Nephron progenitor cell (in vitro differentiated cells): ENCODE measurements at regions not wholly inside any gene's neighbourhood (a gene's known extent, or its start where the extent isn't known, plus 50 kb on each side); places are given as distances from the start of the nearest gene placed in this dataset.
A peak's percentile ranks its signal among the peaks of the same experiment; 100 is the strongest.

Experiments
- DNase-seq: peaks from one replicate; pipeline ENCODE4 v3.0.0; 2021
- H3K27ac Mint-ChIP-seq: 2 replicates; pipeline ENCODE4 v1.8.0; 2021; ENCODE audit warnings: mild to moderate bottlenecking, moderate library complexity, mixed read lengths
- H3K27me3 Mint-ChIP-seq: 2 replicates; pipeline ENCODE4 v1.8.0; 2021; ENCODE audit warnings: mild to moderate bottlenecking, low read depth, mixed read lengths; ENCODE audit not compliant: poor library complexity
- H3K36me3 Mint-ChIP-seq: 2 replicates; pipeline ENCODE4 v1.8.0; 2021; ENCODE audit warnings: low read depth, mixed read lengths
- H3K4me1 Mint-ChIP-seq: 2 replicates; pipeline ENCODE4 v1.8.0; 2021; ENCODE audit warnings: mixed read lengths
- H3K4me3 Mint-ChIP-seq: 2 replicates; pipeline ENCODE4 v1.8.0; 2021; ENCODE audit warnings: mild to moderate bottlenecking, moderate library complexity, mixed read lengths
- H3K9me3 Mint-ChIP-seq: 2 replicates; pipeline ENCODE4 v1.8.0; 2021; ENCODE audit warnings: mild to moderate bottlenecking, moderate library complexity, mixed read lengths
- CTCF ChIP-seq: fragments of 200-600 bp; sonication (generic); IDR thresholded peaks from 2 replicates; pipeline ENCODE4 v1.5.0; 2021; ENCODE audit warnings: antibody characterized with exemption

- H3K4me1 Mint-ChIP-seq: peaks cover 37% of the 10 kb centered on the region
- no peaks in the 10 kb centered on the region for H3K27me3 Mint-ChIP-seq
- peaks cover 26% of the 10 kb centered on the region for H3K9me3 Mint-ChIP-seq
- no peak for DNase-seq
- H3K27ac Mint-ChIP-seq: no peak overlapping the region
- no peak for TF ChIP-seq CTCF
- H3K36me3 Mint-ChIP-seq: no peaks in the 10 kb centered on the region
- H3K4me3 Mint-ChIP-seq: no peak overlapping the region
Observed at GRCh38 chr6:106910999-106911949, 63.3 kb downstream of the CD24 start.

- peaks cover 31% of the 10 kb centered on the region for H3K4me1 Mint-ChIP-seq
- H3K27me3 Mint-ChIP-seq: no peaks in the 10 kb centered on the region
- no peak for DNase-seq
- no peak overlapping the region for H3K4me3 Mint-ChIP-seq
- H3K36me3 Mint-ChIP-seq: no peaks in the 10 kb centered on the region
- H3K27ac Mint-ChIP-seq: no peak overlapping the region
- H3K9me3 Mint-ChIP-seq: peaks cover 24% of the 10 kb centered on the region
- TF ChIP-seq CTCF: no peak
Observed at GRCh38 chr6:106908386-106908840, 66.1 kb downstream of the CD24 start.

GRCh38 chr6:106907754-106908153 lies 66.8 kb downstream of the CD24 start:
- Mint-ChIP-seq H3K27me3 (no peaks in the 10 kb centered on the region), H3K4me3 (no peak overlapping the region), H3K36me3 (no peaks in the 10 kb centered on the region), H3K4me1 (peaks cover 26% of the 10 kb centered on the region), H3K27ac (peak overlapping the region; percentile 61), H3K9me3 (peaks cover 30% of the 10 kb centered on the region)
- DNase-seq: no peak
- TF ChIP-seq CTCF: no peak

GRCh38 chr6:106906232-106906631 lies 68.3 kb downstream of the CD24 start:
- no peak for TF ChIP-seq CTCF
- H3K4me1 Mint-ChIP-seq: peaks cover 11% of the 10 kb centered on the region

GRCh38 chr6:106903299-106903698 lies 71.2 kb downstream of the CD24 start:
- Mint-ChIP-seq H3K27me3 (no peaks in the 10 kb centered on the region), H3K4me1 (peaks cover 5% of the 10 kb centered on the region), H3K27ac (no peak overlapping the region), H3K4me3 (no peak overlapping the region), H3K36me3 (peaks cover 5% of the 10 kb centered on the region), H3K9me3 (peaks cover 34% of the 10 kb centered on the region)
- no peak for TF ChIP-seq CTCF
- DNase-seq: no peak

More at GRCh38 chr6:106906232-106906631, 68.3 kb downstream of the CD24 start:
- Mint-ChIP-seq H3K36me3 (no peaks in the 10 kb centered on the region), H3K9me3 (peaks cover 32% of the 10 kb centered on the region), H3K27me3 (no peaks in the 10 kb centered on the region), H3K4me3 (no peak overlapping the region), H3K27ac (no peak overlapping the region)
- DNase-seq: no peak
